ENCODE measurements at regions not wholly inside any gene's neighbourhood (a gene's known extent, or its start where the extent isn't known, plus 50 kb on each side); places are given as distances from the start of the nearest gene placed in this dataset.
A peak's percentile ranks its signal among the peaks of the same experiment; 100 is the strongest.
"Not testable (repeated sequence)": the region's sequence is repeated elsewhere in the genome, so short reads cannot be mapped to it uniquely, and the experiment has no call there.

DNA sequence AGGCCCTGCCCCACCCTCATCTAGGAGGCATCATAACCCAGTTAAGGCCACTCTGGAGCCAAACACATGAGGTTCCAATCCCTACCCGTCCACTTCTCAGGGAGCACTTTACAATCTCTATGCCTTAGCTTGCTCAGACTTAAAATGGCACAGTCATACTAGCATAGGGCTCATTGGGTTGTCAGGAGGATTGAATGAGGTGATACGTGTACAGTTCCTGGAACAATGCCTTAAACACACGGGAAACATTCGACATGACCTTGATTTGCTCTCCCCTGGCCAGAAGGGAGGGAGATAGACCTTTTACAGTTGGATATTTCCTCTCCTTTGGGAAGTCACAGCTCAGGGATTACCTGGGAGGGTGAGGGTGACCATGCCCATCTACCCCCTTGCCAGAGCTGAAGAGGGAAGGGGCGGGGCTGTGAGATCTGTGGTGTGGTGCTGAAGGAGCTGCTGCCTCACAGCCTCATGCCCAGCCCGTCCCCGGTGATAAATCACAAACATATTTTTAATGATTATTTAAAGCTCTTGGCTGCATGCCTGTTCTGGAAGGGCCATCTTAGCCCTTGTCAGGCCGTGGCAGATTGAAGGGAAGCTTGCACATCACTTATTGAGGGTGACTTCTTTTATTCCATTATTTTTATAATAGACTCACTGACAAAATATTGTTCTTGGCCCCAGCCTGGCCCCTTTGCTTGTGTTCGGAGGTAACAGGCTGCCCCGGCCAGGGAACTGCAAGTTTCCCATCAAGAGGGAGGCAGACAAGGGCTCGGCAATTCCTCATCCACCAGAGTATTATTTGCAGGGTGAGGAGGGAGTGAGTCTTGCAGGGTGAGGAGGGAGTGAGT, 83.4 kb downstream of the FOXD2 start:
- intact Hi-C loops (cut with micrococcal nuclease), result no loop called here
- ATAC-seq (peak; percentile 38), DNase-seq (no peak)

DNA sequence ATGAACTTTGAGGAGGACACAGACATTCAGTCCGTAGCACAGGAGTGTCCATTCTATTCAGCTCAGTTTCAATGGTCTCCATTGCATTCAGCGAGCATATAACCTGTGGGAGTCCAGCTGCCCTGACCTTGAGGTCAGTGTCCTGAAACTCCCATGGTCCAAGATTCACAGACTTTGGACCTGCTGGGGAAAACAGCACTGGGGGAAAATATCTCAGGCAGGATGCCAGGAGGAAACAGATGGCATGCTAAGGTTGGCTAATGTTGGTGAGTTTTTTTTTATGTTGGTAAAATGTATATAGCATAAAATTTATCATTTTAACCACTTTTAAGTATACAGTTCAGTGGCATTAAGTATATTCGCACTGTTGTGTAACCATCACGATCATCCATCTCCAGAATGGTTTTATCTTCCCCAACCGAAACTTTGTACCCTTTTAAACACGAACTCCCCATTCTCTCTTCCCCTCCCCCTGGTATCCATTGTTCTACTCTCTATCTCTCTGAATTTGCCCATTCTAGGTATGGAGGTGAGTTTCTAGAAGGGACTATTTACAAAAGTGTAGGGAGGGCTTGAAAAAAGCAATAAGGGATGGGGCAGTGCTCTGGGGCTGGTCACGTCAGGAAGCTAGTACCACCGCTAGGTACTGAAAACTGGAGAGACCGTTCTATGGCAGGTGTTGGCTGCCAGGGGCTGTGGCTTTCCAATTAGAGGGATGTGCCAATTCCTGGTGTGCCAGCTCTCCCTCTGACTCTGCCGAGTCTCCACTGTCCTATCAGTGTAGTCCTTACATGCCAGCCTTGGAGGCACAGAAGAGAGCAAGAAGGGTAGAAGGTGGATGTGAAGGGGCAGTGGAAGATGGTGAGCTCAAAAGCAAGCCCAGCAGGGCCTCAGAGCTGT, 85.3 kb downstream of the FOXD2 start:
- no peak for ATAC-seq
- no peak for DNase-seq
- intact Hi-C loops (cut with micrococcal nuclease), result no loop called here

DNA sequence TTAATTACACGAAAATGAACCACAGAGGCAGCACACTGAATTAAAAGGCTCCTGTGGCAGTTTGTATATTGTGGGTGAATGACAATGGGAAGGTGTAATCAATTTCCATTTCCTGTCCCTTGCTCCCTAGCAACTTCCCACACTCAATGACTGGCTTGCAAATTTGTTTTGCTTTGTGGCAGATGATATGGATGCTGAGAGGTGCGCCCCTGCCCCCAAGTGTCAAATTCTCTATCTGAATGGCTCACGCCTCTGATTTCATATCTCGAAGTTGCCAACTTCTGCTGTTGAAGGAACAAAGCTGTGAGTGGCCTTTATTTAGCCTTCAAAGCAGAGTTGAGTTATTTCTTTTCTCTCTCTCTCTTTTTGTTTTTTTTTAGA, 86.0 kb downstream of the FOXD2 start:
- ATAC-seq (no peak), DNase-seq (no peak)
- intact Hi-C loops (cut with micrococcal nuclease), result no loop called here

DNA sequence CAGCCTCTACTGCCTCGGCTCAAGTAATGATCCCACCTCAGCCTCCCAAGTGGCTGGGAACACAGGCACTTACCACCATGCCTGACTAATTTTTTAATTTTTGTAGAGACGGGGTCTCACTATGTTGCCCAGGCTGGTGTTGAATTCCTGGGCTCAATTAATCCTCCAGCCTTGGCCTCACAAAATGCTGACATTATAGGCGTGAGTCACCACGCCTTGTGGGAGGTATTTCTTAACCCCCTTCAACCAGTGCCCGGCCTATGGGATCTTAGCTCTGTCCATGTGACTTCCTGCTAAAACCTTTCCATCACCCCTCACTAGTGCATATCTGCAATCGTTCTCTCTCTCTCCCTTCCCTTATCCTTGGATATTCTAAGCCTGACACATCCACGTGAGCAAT, 86.4 kb downstream of the FOXD2 start:
- DNase-seq (no peak), ATAC-seq (no peak)
- intact Hi-C loops (cut with micrococcal nuclease), result no loop called here

DNA sequence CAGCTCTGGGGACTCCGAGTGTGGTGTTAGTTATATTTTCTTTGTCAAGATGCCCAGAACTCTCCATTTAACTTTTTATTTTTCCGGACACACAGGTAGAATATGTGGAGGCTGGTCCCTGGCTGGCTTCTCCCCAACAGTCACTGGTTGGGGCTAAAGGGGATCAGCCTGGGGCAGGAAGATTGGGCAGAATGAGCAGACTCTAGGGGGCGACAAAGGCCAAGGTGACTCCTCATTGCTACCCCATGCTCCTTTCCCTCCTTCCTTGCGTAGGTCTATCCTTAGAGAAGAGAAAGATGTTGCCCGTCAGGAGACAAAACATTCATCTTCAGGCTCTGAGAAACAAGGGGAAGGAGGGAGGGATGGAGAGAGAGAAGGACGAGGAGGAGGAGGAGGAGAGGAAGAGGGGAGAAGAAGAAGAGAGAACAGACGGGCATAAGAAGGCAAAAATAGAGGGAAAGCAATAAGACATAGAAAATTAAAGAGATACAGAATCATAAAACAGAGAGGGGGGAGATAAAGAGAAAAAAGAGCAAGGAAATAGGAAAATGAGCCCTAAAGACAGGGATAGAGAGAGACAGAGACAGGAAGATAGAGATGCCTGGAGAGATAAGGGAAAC, 89.9 kb downstream of the FOXD2 start:
- intact Hi-C loops (cut with micrococcal nuclease), result no loop called here
- ATAC-seq, result no peak
- DNase-seq, result no peak

DNA sequence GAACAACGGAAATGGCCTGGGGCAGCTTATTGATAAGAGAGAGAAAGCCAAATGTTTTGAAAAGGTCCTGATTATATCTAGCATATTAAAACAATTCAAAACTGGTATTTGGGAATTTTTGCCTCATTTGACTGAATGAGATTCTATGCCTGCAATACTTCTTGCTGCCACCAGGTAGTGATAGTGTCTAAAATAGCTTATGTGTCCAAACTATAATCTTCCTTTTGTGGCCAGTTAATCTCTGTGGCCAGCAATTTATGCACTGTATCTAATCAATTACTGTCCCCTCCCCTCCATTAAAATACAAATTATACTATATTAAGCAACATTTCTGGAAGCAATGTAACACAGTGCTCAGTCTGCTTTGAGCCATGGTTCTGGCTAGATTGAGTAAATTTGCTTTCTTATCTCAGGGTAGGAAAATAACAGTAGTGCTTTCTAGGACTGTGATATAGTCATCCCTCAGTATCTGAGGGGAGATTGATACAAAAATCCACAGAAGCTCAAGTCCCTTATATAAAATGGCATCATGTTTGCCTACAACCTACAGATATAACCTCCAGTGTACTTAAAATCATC, 91.8 kb downstream of the FOXD2 start:
- intact Hi-C loops (cut with micrococcal nuclease), result no loop called here
- no peak for ATAC-seq
- no peak for DNase-seq

DNA sequence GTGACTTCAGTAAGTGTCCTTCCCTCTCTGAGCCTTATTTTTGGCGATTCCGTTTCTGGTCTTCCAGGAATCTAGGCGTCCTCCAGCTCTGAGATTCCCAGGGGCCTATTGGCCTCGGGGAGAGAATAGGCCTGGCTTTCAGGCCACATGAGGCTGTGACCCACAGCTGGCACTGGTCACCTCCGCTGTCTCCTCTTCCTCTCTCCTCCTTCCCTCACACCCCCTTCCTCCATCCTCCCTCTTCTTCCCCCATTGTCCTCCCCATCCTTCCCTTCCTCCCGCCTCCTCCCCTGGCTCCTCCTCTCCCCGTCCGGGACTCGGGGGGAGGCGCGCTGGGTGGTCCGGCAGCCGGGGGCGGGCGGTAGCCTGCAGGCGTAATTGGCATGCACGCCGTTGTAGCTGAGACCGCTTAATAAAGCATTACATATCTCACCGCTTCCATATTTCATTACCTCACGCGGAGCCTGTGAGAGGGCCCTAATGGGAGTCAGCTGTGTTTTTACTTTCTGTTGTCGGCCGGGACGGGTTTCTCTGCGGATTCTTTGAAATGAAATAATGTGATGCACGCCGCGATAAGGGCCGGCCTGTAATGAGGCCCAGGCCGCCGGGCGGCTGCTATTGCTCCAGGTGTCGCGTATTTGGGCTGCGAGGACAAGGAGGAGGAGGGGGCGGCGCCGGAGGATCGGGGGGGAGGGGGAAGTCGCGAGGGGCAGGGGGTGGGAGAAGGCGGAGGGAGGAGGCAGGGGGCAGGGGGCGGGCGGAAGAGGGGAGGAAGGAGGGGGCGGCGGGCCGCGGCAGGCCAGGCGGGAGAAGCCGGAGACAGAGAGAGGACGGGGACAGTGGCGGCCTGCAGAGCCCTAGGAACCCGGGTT, 95.3 kb downstream of the FOXD2 start:
- ATAC-seq (peak; percentile 81), DNase-seq (peak; percentile 69)
- intact Hi-C loops (cut with micrococcal nuclease), result no loop called here

DNA sequence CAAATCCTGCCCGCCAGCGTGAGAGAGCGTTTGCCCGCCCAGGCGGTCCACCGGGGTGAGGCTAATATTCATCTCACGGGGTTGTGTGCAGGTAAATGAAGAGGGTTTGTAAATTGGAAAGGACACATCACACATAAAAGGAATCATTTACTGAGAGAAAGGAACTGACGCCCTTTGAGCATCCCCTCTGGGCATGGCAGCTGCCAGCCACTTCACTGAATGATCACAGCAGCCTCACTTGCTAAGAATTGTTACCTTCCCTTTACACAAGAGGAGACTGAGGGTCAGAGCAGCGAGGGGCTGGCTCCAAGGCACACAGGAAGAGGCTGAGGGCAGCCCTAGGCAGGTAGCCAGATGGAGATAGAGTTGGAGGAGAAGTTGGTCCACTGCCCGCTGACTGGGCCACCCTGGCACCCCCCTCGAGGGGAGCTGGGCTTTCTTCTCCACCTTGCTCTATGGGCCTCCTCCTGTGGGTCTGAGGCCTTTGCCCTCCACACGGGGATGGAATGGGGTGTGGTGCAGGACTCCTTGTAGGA, 96.0 kb downstream of the FOXD2 start:
- ATAC-seq (no peak), DNase-seq (no peak)
- intact Hi-C loops (cut with micrococcal nuclease), result no loop called here

DNA sequence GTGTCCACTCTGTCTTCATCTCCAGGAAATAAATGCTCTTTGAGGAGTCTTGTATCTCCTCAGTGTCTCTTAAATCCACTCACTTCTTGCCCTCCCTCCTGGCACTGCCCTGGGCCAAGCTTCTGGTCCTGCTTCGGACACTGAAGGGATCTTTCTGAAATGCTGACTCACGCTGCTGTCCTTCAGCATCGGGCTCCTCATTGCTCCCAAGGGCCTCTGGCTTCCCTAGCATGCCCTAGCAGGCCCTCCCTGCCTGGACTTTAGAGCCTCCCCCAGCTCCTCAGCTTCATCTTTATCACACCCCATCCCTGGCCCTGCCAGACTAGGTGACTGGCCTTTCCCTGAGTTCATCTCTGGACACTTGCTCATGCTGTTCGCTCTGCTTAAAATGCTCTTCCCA, 96.6 kb downstream of the FOXD2 start:
- ATAC-seq, result peak; percentile 40
- no peak for DNase-seq
- intact Hi-C loops (cut with micrococcal nuclease), result no loop called here

DNA sequence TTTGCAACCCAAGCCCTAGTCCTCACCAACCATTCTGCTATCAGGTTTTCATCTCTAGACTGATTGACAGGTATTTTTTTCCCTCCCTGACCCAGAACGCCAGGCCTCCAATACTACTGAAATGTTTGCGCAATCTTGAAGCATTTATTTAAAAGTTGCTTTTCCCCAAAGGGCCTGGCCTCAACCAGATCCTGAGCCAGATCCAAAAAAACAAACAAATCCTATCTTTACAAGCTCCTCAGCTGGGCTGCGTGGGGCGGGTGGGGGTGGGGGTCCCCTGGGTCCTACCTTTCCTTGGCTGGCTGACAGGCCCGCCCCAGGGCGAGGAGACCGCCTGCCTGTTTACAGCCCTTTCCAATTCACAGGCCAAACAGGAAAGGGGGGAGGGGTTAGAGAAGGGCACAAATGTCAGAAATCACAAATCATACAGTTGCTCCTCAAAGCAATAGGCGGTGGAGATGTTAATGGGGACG, 98.8 kb downstream of the FOXD2 start:
- DNase-seq, result no peak
- no peak for ATAC-seq
- intact Hi-C loops (cut with micrococcal nuclease), result no loop called here

DNA sequence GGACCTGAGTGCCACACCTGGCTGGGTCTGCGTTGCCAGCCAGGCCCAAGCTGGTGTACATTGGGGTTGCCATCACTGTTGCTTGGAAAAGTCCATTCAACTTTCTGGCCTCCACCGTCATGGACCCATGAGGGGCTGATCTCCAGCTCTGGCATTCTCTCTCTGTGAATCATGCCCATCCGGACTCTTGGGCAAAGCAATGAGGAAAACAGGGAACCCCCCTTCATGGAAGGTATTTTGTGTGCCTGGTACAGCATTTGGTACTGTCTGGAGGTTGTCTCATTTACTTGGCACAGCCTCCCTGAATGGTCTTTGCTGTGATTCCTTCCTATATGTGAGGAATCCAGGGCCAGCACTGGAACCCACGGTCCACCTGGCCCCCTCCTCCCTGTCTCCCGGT, 99.4 kb downstream of the FOXD2 start:
- intact Hi-C loops (cut with micrococcal nuclease), result no loop called here
- no peak for ATAC-seq

DNA sequence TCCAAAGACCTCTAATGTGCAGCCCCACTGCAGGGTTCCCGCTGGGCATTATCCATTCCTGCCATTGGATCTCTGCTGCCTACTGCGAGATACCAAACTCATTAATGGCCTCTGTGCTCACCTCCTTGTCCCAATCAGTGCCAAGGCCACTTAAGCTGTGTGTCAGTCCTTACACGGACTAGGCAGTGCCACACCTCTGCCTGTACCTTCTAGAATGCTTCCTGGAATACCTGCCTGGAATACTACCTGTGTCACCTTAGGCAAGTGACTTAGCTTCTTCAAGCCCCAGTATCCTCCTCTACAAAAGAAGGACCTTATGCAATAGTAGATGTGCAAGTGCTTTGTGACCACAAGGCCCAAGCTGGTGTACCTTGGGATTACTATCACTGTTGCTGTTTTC, 100.1 kb downstream of the FOXD2 start:
- no peak for DNase-seq
- ATAC-seq, result no peak
- intact Hi-C loops (cut with micrococcal nuclease), result no loop called here

More for the DNA sequence above, 99.4 kb downstream of the FOXD2 start:
- no peak for DNase-seq

DNA sequence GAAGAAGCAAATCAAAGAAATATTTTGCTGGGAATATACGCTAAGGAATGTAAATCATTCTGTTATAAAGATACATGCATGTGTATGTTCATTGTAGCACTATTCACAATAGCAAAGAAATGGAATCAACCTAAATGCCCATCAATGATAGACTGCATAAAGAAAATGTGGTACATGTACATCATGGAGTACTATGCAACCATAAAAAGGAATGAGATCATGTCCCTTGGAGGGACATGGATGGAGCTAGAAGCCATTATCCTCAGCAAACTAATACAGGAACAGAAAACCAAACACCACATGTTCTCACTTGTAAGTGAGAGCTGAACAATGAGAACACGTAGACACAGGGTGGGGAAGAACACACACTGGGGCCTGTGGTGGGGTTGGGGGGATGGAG, 100.7 kb downstream of the FOXD2 start:
- DNase-seq; ATAC-seq; intact Hi-C loops (cut with micrococcal nuclease): not testable (repeated sequence)

DNA sequence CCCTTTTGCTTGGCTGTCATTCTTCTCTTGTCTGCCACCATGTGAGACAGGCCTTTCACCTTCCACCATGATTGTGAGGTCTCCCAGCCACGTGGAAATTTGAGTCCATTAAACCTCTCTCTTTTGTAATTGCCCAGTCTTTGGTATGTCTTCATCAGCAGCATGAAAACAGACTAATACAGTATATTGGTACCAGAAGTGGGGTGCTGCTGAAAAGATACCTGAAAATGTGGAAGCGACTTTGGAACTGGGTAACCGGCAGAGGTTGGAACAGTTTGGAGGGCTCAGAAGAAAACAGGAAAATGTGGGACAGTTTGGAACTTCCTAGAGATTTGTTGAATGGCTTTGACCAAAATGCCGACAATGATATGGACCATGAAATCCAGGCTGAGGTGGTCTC, 103.9 kb downstream of the FOXD2 start:
- DNase-seq; intact Hi-C loops (cut with micrococcal nuclease); ATAC-seq: not testable (repeated sequence)

DNA sequence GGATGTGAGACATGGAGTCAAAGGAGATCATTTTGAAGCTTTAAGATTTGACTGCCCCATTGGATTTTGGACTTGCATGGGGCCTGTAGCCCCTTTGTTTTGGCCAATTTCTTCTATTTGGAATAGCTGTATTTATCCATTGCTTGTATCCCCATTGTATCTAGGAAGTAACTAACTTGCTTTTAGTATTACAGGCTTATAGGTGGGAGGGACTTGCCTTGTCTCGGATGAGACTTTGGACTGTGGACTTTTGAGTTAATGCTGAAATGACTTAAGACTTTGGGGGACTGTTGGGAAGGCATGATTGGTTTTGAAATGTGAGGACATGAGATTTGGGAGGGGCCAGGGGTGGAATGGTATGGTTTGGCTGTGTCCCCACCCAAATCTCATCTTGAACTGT, 105.2 kb downstream of the FOXD2 start:
- ATAC-seq; intact Hi-C loops (cut with micrococcal nuclease): not testable (repeated sequence)

DNA sequence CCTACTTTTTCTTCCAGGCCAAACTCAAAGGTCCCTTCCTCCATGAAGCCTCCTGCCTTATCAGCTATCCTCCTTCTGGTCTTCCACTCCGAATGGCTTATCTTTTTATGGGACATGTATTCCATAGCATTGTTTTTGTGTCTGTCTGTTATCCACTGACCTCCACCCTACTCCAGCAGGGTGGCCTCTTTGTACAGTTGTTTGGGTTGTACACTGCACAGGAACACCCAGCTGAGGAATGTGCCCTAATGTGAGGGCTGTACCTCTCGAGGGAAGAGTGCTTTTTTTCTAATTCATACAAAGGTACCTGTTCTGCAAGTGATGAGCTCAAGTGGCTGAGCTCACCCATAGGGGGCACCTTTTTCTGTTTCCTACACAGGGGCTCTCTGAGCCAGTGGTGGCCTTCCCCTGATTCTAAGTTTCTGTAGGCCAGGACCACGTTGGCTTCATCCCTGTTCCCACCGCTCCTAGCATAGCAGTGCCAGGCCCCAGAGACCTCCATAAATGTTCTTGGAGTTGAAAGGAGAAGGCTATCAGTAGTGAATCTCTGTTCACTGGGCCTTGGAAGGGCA, 108.2 kb downstream of the FOXD2 start:
- ATAC-seq (no peak), DNase-seq (no peak)
- intact Hi-C loops (cut with micrococcal nuclease), result no loop called here

More for the DNA sequence above, 105.2 kb downstream of the FOXD2 start:
- DNase-seq, result not testable (repeated sequence)

DNA sequence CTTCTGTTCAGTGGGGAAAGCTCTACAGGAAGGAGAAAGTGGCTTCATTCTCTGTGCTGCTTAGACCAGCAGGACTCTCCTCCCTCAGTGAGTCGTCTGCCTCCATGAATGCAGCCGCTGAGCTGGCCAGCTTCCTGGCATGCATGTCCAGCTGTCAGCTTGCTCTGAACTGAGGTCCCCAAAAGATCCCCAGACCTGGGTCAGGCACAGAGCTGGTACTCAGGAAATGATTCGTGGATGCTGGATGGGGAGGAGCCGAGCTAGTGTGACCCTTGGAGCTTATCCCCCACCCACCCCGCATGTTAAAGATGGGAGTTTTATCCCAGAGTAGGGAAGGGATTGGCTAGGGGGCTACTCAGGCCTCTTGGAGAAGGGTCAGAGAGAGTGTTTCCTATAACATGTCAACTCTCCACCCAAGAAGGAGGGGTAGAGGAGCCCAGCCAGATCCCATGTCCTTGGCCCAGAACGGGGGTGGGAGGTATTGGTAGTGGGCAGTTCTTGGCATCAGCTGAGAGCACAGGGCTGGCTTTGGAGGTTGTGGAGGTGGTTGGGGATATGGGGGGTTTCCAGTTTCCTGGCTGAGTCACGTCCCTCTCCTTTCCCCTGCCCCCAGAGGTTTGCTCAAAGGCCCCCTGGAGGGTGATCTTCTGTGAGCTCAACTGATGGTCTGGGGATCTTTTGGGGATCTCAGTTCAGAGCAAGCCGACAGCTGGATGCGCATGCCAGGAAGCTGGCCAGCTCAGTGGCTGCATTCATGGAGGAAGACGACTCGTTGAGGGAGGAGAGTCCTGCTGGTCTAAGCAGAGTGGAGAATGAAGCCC, 110.1 kb downstream of the FOXD2 start:
- intact Hi-C loops (cut with micrococcal nuclease), result no loop called here
- DNase-seq (no peak), ATAC-seq (no peak)

Measured in left ventricle myocardium superior (tissue), 1 donor.